ENCODE measurements at regions not wholly inside any gene's neighbourhood (a gene's known extent, or its start where the extent isn't known, plus 50 kb on each side); places are given as distances from the start of the nearest gene placed in this dataset.
"Not testable (repeated sequence)": the region's sequence is repeated elsewhere in the genome, so short reads cannot be mapped to it uniquely, and the experiment has no call there.

- TF ChIP-seq CTCF (IDR thresholded peaks at IDR 0.05; ENCODE audit: low read length) (no peak; the same call in 1 of the 2 replicates), EZH2 (IDR thresholded peaks at IDR 0.05; ENCODE audit: borderline replicate concordance, low read length) (no peak)
- Histone ChIP-seq H3K9ac (ENCODE audit: low read length) (no peak overlapping the region), H4K20me1 (ENCODE audit: insufficient read depth, low read length) (no peaks in the 10 kb centered on the region), H3K27me3 (ENCODE audit: insufficient read depth, low read length) (no peaks in the 10 kb centered on the region), H3F3A (ENCODE audit: insufficient read depth, low read length) (no peaks in the 10 kb centered on the region), H3K27ac (ENCODE audit: low read depth, low read length, poor library complexity, severe bottlenecking) (no peak overlapping the region), H3K4me1 (ENCODE audit: insufficient read depth, low read length, severe bottlenecking) (no peaks in the 10 kb centered on the region), H3K9me3 (ENCODE audit: low read length) (no peaks in the 10 kb centered on the region), H3K79me2 (ENCODE audit: insufficient read depth, low read length) (no peaks in the 10 kb centered on the region), H3K4me3 (ENCODE audit: low read depth, low read length, poor library complexity, severe bottlenecking) (no peak overlapping the region), H2AFZ (ENCODE audit: low read length) (no peak overlapping the region), H3K9me2 (ENCODE audit: low read depth, low read length) (no peaks in the 10 kb centered on the region), H3K36me3 (ENCODE audit: insufficient read depth, low read length) (no peaks in the 10 kb centered on the region), H3K4me2 (ENCODE audit: low read length) (no peak overlapping the region)
Observed at GRCh38 chr12:29024117-29024516, 125.0 kb upstream of the FAR2 start.

GRCh38 chr12:29025937-29026336 lies 123.1 kb upstream of the FAR2 start:
- H3K9ac ChIP-seq (ENCODE audit: low read length): no peak overlapping the region

GRCh38 chr12:29026419-29026818 lies 122.7 kb upstream of the FAR2 start:
- H4K20me1 ChIP-seq (ENCODE audit: insufficient read depth, low read length): no peaks in the 10 kb centered on the region
- H3K9me2 ChIP-seq (ENCODE audit: low read depth, low read length): no peaks in the 10 kb centered on the region
- H3K79me2 ChIP-seq (ENCODE audit: insufficient read depth, low read length): no peaks in the 10 kb centered on the region
- no peaks in the 10 kb centered on the region for H3K27me3 ChIP-seq (ENCODE audit: insufficient read depth, low read length)
- no peak for TF ChIP-seq EZH2 (IDR thresholded peaks at IDR 0.05; ENCODE audit: borderline replicate concordance, low read length)
- TF ChIP-seq CTCF (IDR thresholded peaks at IDR 0.05; ENCODE audit: low read length): no peak
- no peaks in the 10 kb centered on the region for H3F3A ChIP-seq (ENCODE audit: insufficient read depth, low read length)
- no peak overlapping the region for H3K9ac ChIP-seq (ENCODE audit: low read length)
- H3K9me3 ChIP-seq (ENCODE audit: low read length): no peaks in the 10 kb centered on the region
- H3K36me3 ChIP-seq (ENCODE audit: insufficient read depth, low read length): no peaks in the 10 kb centered on the region
- H3K27ac ChIP-seq (ENCODE audit: low read depth, low read length, poor library complexity, severe bottlenecking): no peak overlapping the region
- H3K4me2 ChIP-seq (ENCODE audit: low read length): no peak overlapping the region
- no peaks in the 10 kb centered on the region for H3K4me1 ChIP-seq (ENCODE audit: insufficient read depth, low read length, severe bottlenecking)
- H2AFZ ChIP-seq (ENCODE audit: low read length): no peak overlapping the region
- H3K4me3 ChIP-seq (ENCODE audit: low read depth, low read length, poor library complexity, severe bottlenecking): no peak overlapping the region

More at GRCh38 chr12:29025937-29026336, 123.1 kb upstream of the FAR2 start:
- H3K4me2 ChIP-seq (ENCODE audit: low read length): no peak overlapping the region
- no peaks in the 10 kb centered on the region for H3K4me1 ChIP-seq (ENCODE audit: insufficient read depth, low read length, severe bottlenecking)
- H3K9me3 ChIP-seq (ENCODE audit: low read length): no peaks in the 10 kb centered on the region
- H4K20me1 ChIP-seq (ENCODE audit: insufficient read depth, low read length): no peaks in the 10 kb centered on the region
- H3K9me2 ChIP-seq (ENCODE audit: low read depth, low read length): no peaks in the 10 kb centered on the region
- H3K27ac ChIP-seq (ENCODE audit: low read depth, low read length, poor library complexity, severe bottlenecking): no peak overlapping the region
- no peaks in the 10 kb centered on the region for H3K36me3 ChIP-seq (ENCODE audit: insufficient read depth, low read length)
- no peaks in the 10 kb centered on the region for H3K27me3 ChIP-seq (ENCODE audit: insufficient read depth, low read length)
- H3F3A ChIP-seq (ENCODE audit: insufficient read depth, low read length): no peaks in the 10 kb centered on the region
- H3K79me2 ChIP-seq (ENCODE audit: insufficient read depth, low read length): no peaks in the 10 kb centered on the region
- no peak overlapping the region for H2AFZ ChIP-seq (ENCODE audit: low read length)
- TF ChIP-seq EZH2 (IDR thresholded peaks at IDR 0.05; ENCODE audit: borderline replicate concordance, low read length) (no peak), CTCF (IDR thresholded peaks at IDR 0.05; ENCODE audit: low read length) (no peak)
- H3K4me3 ChIP-seq (ENCODE audit: low read depth, low read length, poor library complexity, severe bottlenecking): no peak overlapping the region

GRCh38 chr12:29029484-29029883 lies 119.6 kb upstream of the FAR2 start:
- H3K4me3 ChIP-seq (ENCODE audit: low read depth, low read length, poor library complexity, severe bottlenecking); H4K20me1 ChIP-seq (ENCODE audit: insufficient read depth, low read length); H3K36me3 ChIP-seq (ENCODE audit: insufficient read depth, low read length); H2AFZ ChIP-seq (ENCODE audit: low read length); H3K27me3 ChIP-seq (ENCODE audit: insufficient read depth, low read length); H3K4me1 ChIP-seq (ENCODE audit: insufficient read depth, low read length, severe bottlenecking); H3K27ac ChIP-seq (ENCODE audit: low read depth, low read length, poor library complexity, severe bottlenecking); H3K4me2 ChIP-seq (ENCODE audit: low read length); H3K9me3 ChIP-seq (ENCODE audit: low read length); H3K79me2 ChIP-seq (ENCODE audit: insufficient read depth, low read length); H3F3A ChIP-seq (ENCODE audit: insufficient read depth, low read length); H3K9me2 ChIP-seq (ENCODE audit: low read depth, low read length); H3K9ac ChIP-seq (ENCODE audit: low read length): not testable (repeated sequence)
